AG08395 (cell line): ENCODE measurements at regions not wholly inside any gene's neighbourhood (a gene's known extent, or its start where the extent isn't known, plus 50 kb on each side); places are given as distances from the start of the nearest gene placed in this dataset.
A peak's percentile ranks its signal among the peaks of the same experiment; 100 is the strongest.

ENCODE experiments used
- DNase-seq: peaks from one replicate; pipeline ENCODE4 v3.0.0; 2012; ENCODE audit warnings: mixed read lengths, low spot score

DNA sequence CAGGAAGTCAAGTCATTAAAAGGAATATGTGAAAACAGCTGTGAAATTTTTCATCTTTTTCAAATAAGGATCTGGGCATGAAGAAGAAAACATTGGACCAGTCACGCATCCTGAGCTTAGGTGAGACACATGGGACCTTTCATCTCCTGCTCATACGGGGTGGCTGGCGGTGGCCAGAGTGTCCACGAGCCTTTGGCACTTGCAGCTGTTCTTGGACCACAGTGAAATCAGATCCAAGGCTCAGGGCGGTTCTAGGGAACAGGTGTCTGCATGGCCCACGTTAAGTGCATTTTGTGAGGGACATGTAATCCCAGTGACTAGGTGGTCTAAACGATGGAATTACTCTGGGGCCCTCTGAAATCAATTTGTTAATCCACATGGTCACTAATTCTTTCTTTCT, 212.7 kb upstream of the COPS8 start:
- no peak for DNase-seq

DNA sequence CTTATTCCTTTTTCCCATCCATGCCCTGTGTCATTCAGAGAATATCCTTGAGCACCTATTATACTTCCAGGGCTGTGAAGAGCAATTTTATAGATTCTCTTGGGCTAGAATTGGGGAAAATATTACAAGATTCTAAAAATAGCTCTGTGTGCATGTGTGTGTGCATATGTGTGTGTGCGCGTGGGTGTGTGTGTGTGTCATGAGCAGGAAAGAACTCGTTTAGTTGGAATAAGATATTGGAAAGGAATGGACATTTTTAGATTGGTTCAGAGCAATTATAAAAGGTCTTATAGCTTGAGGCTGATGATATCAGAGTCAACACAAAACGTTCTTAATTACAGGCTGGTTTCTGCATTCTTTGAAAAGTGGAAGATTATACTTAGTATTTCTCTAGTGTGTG, 212.1 kb upstream of the COPS8 start:
- no peak for DNase-seq

GRCh38 chr2:236874866-236875481, 210.7 kb upstream of the COPS8 start:
- no peak for DNase-seq

- DNase-seq: no peak
Measured at GRCh38 chr2:236875906-236876505, 209.7 kb upstream of the COPS8 start.

GRCh38 chr2:236876642-236877041, 209.0 kb upstream of the COPS8 start:
- no peak for DNase-seq

DNA sequence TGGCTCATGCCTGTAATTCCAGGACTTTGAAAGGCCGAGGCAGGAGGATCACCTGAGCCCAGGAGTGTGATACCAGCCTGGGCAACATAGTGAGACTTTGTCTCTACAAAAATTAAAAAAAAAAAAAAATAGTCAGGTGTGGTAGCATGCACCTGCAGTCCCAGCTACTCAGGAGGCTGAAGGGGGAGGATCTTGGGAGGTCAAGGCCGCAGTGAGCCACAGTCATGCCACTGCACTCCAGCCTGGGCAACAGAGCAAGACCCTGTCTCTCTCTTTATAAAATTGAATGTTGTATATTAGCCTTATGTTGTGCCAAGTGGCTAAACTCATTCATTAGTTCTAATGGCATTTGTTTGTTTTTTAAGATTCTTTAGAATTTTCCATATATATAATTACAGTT, 207.7 kb upstream of the COPS8 start:
- DNase-seq: no peak

DNA sequence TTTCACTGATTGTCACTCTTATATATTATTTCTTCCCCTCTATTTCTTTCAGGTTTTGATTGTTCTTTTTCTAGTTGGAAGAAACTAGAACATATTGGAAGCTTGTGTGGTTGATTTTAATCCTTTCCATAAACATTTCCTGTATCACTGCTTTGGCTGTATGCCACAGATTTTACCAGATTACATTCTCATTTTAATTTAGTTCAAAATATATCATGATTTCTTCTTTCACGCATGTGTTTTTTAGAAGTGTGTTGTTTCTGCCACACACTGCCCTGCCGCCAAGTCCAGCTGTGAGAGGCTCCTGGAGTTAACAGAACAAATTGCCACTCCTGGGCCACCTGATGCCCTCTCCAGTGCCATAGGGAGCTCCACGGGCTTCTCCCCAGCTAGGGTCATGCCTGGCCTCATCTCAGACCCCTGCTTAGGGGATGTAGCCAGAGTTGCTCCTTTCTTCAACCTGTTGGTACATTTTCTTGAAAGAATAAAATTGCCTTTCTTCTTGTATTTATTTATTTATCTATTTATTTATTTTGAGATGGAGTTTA, 206.2 kb upstream of the COPS8 start:
- no peak for DNase-seq

DNA sequence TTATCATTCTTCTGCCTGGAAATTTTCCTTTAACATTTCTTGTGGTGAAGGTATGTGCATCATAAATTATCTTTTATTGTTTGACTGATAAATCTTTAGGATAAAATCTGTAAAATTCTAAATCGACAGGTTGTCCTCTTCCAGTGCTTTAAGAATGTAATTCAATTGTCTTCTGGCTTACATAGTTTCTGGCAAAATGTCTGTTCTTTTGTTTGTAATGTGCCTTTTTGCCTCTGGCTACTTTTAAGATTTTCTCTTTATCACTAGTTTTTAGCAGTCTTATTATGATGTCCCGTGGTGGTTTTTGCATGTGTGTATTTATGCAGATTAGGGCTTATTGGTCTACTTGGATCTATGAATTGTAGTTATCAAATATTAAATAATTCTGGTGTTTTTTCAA, 203.6 kb upstream of the COPS8 start:
- no peak for DNase-seq

- DNase-seq: no peak
Measured at GRCh38 chr2:236882930-236883329, 202.8 kb upstream of the COPS8 start.

GRCh38 chr2:236883819-236884218, 201.9 kb upstream of the COPS8 start:
- no peak for DNase-seq

- DNase-seq: no peak
Measured at GRCh38 chr2:236884569-236885175, 201.0 kb upstream of the COPS8 start.

- peak; percentile 6 for DNase-seq
Measured at GRCh38 chr2:236886456-236886855, 199.2 kb upstream of the COPS8 start.

- peak; percentile 44 for DNase-seq
Measured at GRCh38 chr2:236887531-236887930, 198.2 kb upstream of the COPS8 start.

DNA sequence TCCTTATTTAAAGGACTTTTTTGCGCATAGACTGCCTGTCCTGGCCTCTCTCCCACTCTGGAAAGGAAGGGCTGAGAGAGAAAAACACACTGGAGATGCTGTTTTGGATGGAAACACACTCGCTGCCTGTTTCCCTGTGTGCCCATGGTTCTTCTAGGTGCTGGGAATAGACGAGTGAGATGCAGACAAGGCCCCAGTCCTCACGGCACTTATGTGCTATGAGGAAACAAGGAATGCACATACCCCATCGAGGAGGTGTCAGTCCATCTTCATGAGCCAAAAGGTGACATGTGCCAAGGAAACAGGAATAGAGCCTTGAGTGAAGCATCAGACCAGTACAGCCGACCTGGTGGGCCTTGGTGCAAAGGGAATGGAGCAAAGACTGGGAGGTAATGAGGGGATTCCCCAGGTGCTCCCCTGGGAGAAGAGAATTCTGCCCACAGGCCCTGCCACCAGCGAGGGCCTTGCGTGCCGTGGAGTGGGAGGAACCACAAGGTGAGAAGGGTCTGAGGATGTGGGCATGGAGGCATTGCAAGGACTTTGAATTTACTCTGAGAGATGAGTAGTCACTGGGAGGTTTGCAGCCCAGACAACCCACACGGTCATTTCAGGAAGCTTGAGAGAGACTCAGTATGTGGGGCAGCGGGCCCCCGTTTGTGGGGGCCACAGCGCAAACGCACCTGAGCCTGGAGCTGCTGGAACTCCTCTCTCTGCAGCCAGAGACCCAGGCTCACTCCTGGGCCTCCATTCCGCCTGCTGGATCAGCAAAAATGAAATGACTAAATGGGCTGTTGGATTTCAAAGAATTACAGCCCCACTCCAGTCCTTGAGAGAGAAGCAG, 197.5 kb upstream of the COPS8 start:
- DNase-seq: no peak

DNA sequence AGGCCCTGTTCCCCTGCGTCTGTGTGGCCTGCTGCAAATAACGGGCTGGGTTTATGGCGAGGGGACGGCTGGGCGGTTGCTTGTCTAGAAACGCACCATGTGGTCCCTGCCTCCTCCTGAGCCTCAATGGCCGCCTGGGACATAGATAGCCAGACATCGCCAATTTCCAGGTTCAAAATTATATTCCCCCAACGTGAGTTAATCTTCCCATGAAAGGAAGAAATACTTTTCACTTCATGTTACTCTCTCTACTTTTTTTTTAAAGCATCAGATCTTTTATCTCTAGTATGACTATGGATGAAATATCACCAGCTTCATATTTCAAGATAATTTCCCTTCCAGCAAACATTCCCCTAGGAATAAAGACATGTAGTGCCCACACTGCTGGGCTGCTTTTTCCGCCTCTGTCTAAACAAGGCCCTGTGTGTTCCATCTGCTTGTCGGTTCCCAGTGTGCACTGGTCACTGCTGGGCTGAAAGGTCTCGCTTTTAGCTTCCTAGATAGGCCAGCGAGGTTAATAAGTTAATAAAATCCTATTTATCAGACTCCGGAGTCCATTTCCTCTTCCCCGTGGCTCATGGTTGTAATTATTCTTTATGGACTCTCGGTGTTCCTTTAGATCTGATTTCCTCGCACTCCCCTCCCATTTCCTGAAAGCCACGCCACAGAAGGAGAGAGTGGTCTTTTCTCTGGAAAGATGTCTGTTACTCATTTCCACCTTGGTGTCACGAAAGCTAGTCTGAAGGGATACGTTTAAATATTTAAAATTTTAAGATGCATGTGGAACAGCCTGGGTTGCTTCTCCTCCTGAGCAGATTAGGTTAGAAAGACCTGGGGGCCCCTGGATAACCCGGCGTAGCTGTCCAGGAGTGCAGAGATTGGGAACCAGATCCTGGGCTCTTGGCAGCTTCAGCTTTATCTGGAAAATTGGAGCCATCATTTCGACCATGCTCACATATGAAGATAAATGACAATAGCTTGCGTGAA, 196.6 kb upstream of the COPS8 start:
- no peak for DNase-seq

- no peak for DNase-seq
Measured at GRCh38 chr2:236889791-236890704, 195.6 kb upstream of the COPS8 start.

DNA sequence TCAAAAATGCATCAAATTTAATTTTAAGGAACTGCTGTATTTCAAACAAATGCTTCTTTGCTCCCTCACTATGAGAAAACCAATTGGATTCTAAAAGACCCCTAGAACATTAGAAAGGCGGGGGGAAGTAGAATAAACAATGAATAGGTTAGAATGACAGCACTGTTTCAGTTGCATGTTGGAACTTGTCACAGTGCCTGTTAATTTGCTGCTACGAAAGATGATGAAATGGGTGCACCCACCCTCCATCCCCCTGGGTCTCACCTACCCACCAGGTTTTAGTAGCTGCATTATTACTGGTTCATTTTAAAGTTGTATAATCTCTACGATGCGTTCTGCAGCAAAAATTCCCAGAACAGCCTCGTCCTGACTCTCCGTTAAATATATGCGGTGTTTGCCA, 193.0 kb upstream of the COPS8 start:
- DNase-seq: no peak

DNA sequence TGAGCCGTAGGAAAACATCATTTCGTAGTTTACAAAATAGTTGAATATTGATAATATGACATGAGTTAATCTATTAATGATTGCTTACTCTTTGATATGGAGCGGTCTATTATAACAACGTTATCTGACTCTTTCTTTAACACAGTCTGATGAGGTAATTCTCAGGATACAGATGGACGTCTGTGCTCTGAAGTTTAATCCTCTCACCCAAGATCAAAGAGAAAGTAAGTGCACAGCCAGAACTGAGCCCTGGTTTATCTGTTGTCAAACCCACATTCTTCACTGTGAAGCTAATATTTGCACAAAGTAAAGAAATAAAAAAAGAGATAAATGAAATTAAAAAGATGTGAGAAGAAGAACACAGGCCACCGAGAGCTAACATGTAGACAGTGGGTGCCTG, 190.9 kb upstream of the COPS8 start:
- DNase-seq: no peak

DNA sequence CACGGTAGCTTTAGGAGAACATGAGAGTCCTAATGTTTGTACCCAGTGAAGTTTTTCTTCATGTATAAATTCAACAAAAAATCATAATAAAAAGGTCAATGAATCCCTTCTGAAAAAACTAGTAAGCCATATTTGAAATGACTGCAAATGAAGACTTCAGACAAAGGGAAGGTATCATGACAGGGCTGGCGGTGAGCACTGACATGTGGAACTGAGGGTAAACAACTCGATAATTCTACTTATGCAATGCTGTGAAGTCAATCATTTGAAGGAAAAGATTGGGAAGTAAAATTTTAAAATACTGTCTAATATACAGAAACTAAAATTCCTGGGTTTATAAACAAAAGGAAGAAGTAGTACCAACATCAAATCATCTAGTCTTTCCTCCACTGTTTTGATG, 190.2 kb upstream of the COPS8 start:
- DNase-seq: no peak

DNA sequence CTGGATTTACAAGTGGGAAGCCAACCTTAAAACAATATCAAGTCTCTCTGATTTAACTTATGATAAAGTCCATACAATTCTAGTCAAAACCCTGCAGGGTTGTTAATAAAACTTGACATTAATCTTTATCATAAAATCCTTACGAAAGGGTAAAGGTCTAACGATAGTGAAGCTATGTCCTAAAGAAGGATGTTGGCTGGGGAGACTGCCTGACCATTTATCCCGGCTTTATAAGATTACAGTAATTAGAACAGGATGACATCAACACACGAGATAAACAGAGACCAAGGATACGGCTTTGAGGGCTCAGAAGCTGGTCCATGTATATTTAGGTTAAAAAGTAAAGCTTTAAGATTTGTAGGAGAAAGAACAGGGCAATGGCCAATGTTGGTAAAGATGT, 189.0 kb upstream of the COPS8 start:
- no peak for DNase-seq
